Bronchial epithelial cell (primary cell): ENCODE measurements at regions not wholly inside any gene's neighbourhood (a gene's known extent, or its start where the extent isn't known, plus 50 kb on each side); places are given as distances from the start of the nearest gene placed in this dataset.

ENCODE experiments used
- DNase-seq: peaks from one replicate; pipeline ENCODE4 v3.0.0-alpha.2; 2010; ENCODE audit warnings: low read depth
- FAIRE-seq: peaks from 2 replicates; lab custom pipeline; 2011; peaks lifted over from hg19 to GRCh38; lab: Jason Lieb, UNC
- H3K27me3 ChIP-seq: 2 replicates; pipeline ENCODE4 v1.5.1; 2011; ENCODE audit warnings: low read length; ENCODE audit not compliant: control insufficient read depth, insufficient read depth
- H3K36me3 ChIP-seq: 2 replicates; pipeline ENCODE4 v1.5.1; 2011; ENCODE audit warnings: low read length; ENCODE audit not compliant: control insufficient read depth, insufficient read depth
- H3K4me3 ChIP-seq: 2 replicates; pipeline ENCODE4 v1.5.1; 2011; ENCODE audit warnings: mild to moderate bottlenecking, low read depth, low read length, control low read depth
- CTCF ChIP-seq: IDR thresholded peaks from 2 replicates; pipeline ENCODE4 v1.5.1; 2011; ENCODE audit warnings: mild to moderate bottlenecking, moderate library complexity, low read length, control low read depth, inconsistent platforms; ENCODE audit not compliant: insufficient read depth, severe bottlenecking

DNA sequence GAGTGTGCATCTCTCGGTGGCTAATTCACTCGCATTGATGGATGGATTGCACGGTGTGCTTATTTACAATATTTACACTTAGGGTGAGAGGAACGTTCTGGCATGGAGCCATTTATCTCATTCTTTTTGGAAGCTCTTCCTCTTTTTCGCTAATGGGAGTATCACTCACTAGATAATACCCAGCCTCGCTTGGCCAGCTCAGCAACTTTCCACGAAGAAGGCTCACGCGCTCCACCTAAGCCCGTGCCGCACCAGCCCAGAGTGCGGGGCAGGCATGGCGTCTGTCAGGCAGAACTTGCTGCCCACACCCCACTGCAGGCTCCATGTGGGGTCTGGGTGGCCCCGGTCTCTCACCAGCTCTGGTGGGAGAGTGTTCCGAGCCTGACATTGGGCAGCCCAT is 484.9 kb downstream of the NPHP4 start:
- Histone ChIP-seq H3K36me3 (no peaks in the 10 kb centered on the region), H3K4me3 (no peak overlapping the region), H3K27me3 (no peaks in the 10 kb centered on the region)
- TF ChIP-seq CTCF = no peak
- no peak for FAIRE-seq
- DNase-seq = no peak

GRCh38 chr1:5506634-5507033 is 485.6 kb downstream of the NPHP4 start:
- Histone ChIP-seq H3K4me3 (no peak overlapping the region), H3K36me3 (no peaks in the 10 kb centered on the region), H3K27me3 (no peaks in the 10 kb centered on the region)
- FAIRE-seq = no peak
- DNase-seq = no peak
- no peak for TF ChIP-seq CTCF

DNA sequence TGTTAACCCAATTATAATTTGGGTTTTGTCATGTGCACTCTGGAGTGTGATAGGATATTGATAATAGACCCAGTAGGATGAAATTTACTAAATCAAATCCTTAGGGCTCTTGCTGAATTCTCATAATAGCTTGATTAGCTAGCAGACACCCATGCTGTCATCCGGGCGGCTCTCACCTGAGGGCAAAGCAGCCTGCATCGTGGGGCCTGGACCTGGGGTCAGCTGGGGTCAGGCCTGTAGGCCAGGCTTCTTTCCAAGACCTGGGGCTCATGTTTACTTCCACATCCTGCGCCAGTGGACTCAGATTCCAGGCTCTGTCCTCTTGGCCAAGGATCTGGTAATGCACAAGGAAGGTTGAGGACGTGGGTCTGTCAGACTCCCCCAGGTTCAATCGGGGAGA is 486.3 kb downstream of the NPHP4 start:
- H3K27me3 ChIP-seq = no peaks in the 10 kb centered on the region
- FAIRE-seq = no peak

DNA sequence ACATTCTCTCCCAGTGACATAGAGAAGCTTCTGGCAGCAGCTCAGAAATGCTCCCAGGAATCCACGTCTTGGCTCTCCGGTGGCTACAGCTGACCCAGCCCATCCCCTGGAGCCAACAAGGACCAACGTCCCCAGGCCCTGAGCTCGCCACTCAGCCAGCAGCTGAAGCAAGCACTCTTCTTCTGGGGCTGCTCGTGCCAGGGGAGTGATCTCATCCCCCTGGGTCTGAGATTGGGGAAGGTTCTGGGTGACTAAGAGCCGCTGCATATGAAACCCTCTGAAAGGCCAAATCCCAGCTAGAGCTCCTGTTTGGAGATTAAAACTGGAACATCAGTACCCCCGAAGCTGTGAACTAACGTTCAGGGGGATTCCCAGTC is 487.9 kb downstream of the NPHP4 start:
- H3K36me3 ChIP-seq = no peaks in the 10 kb centered on the region
- FAIRE-seq (no peak), DNase-seq (peak; percentile 5)
- H3K27me3 ChIP-seq = no peaks in the 10 kb centered on the region
- no peak for TF ChIP-seq CTCF
- no peak overlapping the region for H3K4me3 ChIP-seq

More for the DNA sequence above, 486.3 kb downstream of the NPHP4 start:
- no peak for DNase-seq
- Histone ChIP-seq H3K36me3 (no peaks in the 10 kb centered on the region), H3K4me3 (no peak overlapping the region)
- TF ChIP-seq CTCF = no peak

DNA sequence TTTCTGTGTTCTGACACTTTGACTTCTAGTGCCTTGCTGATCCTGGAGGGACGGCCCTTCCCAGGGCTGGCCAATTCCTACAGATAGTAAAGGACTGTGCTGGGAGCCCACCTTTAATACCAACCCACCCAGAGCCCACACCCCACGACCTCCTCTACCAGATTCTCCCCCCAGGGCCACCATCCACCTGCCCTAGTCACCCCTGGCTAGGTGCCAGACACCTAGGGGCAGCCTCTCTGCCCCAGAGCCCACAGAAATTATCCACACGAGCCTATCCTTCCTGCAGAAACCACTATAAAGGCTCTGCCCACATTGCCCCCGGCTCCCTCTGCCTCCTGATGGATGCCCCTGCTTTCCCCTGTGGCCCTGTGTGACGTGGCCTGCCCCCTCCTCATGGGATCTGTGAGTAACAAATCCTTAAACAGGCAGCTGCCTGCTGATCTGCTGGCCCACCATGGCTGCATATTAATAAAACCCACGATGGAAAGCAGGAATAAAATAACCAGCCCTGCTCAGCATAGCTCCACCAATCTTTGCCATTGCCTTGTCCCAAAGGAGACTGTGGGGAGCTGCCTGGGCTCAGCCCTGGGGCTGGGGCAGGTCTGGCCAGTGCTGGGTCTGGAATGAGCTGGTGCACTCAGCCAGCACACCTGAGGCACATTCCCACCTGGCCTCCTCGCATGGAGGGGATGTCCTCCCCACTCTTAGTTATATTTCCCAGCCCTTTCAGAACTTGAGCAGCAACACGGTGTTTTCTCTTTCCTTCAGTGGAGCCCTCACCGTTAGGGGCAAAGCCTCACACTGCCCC is 488.5 kb downstream of the NPHP4 start:
- H3K27me3 ChIP-seq = no peaks in the 10 kb centered on the region
- no peak for FAIRE-seq
- no peak overlapping the region for H3K4me3 ChIP-seq
- no peak for TF ChIP-seq CTCF
- H3K36me3 ChIP-seq = no peaks in the 10 kb centered on the region
- DNase-seq = no peak
